Esophagus muscularis mucosa (tissue), 4 donors: ENCODE measurements at regions not wholly inside any gene's neighbourhood (a gene's known extent, or its start where the extent isn't known, plus 50 kb on each side); places are given as distances from the start of the nearest gene placed in this dataset.
A peak's percentile ranks its signal among the peaks of the same experiment; 100 is the strongest.

ENCODE experiments used
- DNase-seq: peaks from one replicate; pipeline ENCODE4 v3.0.0-alpha.2; 2017; ENCODE audit errors: extremely low spot score
- H3K27ac ChIP-seq, 4 donors: fragments of 200-600 bp; sonication (generic); replicated peaks in 1 of 4; 1 replicate in 3 of 4; 2 replicates in 1 of 4; pipeline ENCODE4 v1.5.1; 2016 to 2019; ENCODE audit warnings: mild to moderate bottlenecking in 1 of 4
- H3K27me3 ChIP-seq, 4 donors: fragments of 200-600 bp; sonication (generic); one replicate each; pipeline versions ENCODE4 v1.5.1 to v1.6.0; 2016 to 2019
- H3K36me3 ChIP-seq, 4 donors: fragments of 200-600 bp; sonication (generic); one replicate each; pipeline ENCODE4 v1.5.1; 2016 to 2019
- H3K4me1 ChIP-seq, 4 donors: fragments of 200-600 bp; sonication (generic); one replicate each; pipeline ENCODE4 v1.5.1; 2016 to 2019
- H3K4me3 ChIP-seq, 4 donors: fragments of 200-600 bp; sonication (generic); 1 replicate in 2 of 4; 2 replicates in 2 of 4; pipeline ENCODE4 v1.5.1; 2016 to 2019; ENCODE audit warnings: mild to moderate bottlenecking in 4 of 4, moderate library complexity in 1 of 4
- H3K9me3 ChIP-seq, 4 donors: fragments of 200-600 bp; sonication (generic); 1 replicate in 3 of 4; 2 replicates in 1 of 4; pipeline ENCODE4 v1.5.1; 2016 to 2019
- CTCF ChIP-seq, 3 experiments: fragments of 200-600 bp in 2 of 3; fragments of 450-650 bp in 1 of 3; sonication (generic) in 2 of 3; IDR thresholded peaks; one replicate each; pipeline ENCODE4 v1.5.1; 2017 to 2019; ENCODE audit warnings: antibody characterized with exemption in 3 of 3, mild to moderate bottlenecking in 2 of 3, moderate library complexity in 1 of 3
- EP300 ChIP-seq: sonication (generic); formaldehyde crosslinking; IDR thresholded peaks from one replicate; pipeline ENCODE4 v1.6.1; 2017; ENCODE audit warnings: antibody characterized with exemption
- POLR2A ChIP-seq: fragments of 450-650 bp; IDR thresholded peaks from one replicate; pipeline ENCODE4 v1.6.1; 2017; ENCODE audit warnings: antibody characterized with exemption, moderate library complexity, mild to moderate bottlenecking, low read depth
- POLR2AphosphoS5 ChIP-seq, 2 donors: sonication (generic); formaldehyde crosslinking; IDR thresholded peaks; one replicate each; pipeline ENCODE4 v1.6.1; 2017; ENCODE audit warnings: antibody characterized with exemption in 2 of 2
- WGBS: methylation state at CpG from one replicate; pipeline ENCODE4 v1.1.5; 2018; 5-methylcytosine and 5-hydroxymethylcytosine counted together
- intact Hi-C: fragments of 100-400 bp; cut with DNase I; formaldehyde crosslinking; loops from one replicate; pipeline ENCODE4 v1.15.1; 2023

- H3K4me3 ChIP-seq: no peak overlapping the region
- peaks cover 0 to 7% (median 0%) of the 10 kb centered on the region in 4 donors for H3K4me1 ChIP-seq
- no peaks in the 10 kb centered on the region for H3K27me3 ChIP-seq
- no peak overlapping the region for H3K27ac ChIP-seq
- no peak for DNase-seq
- intact Hi-C loops: no loop called here
- WGBS: 82% methylated on average over 7 of the region's 7 CpGs
- TF ChIP-seq POLR2A: no peak
- H3K36me3 ChIP-seq: no peaks in the 10 kb centered on the region
- H3K9me3 ChIP-seq: no peaks in the 10 kb centered on the region
These were observed 72.4 kb upstream of the MARK1 start for GRCh38 chr1:220455559-220455958.

- DNase-seq: no peak
- intact Hi-C loops: no loop called here
- Histone ChIP-seq H3K27ac (no peak overlapping the region), H3K4me3 (no peak overlapping the region), H3K36me3 (no peaks in the 10 kb centered on the region), H3K4me1 (peaks cover 0 to 7% (median 0%) of the 10 kb centered on the region in 4 donors), H3K27me3 (no peaks in the 10 kb centered on the region), H3K9me3 (no peaks in the 10 kb centered on the region)
- 87% methylated on average over 3 of the region's 3 CpGs for WGBS
- TF ChIP-seq EP300 (no peak), POLR2A (no peak), POLR2AphosphoS5 (IDR thresholded peaks at IDR 0.05) (no peak), CTCF (IDR thresholded peaks at IDR 0.05) (peak in 2 of 3 experiments; percentile 3 to 27)
These were observed 73.7 kb upstream of the MARK1 start for GRCh38 chr1:220454155-220454777.

- Histone ChIP-seq H3K9me3 (no peaks in the 10 kb centered on the region), H3K4me3 (no peak overlapping the region), H3K36me3 (no peaks in the 10 kb centered on the region), H3K27ac (no peak overlapping the region), H3K27me3 (no peaks in the 10 kb centered on the region), H3K4me1 (no peaks in the 10 kb centered on the region)
- 82% methylated on average over 2 of the region's 2 CpGs for WGBS
- no peak for TF ChIP-seq CTCF (IDR thresholded peaks at IDR 0.05)
- no peak for TF ChIP-seq EP300
- TF ChIP-seq POLR2A: no peak
- TF ChIP-seq POLR2AphosphoS5 (IDR thresholded peaks at IDR 0.05): no peak
- DNase-seq: no peak
- intact Hi-C loops: no loop called here
These were observed 74.6 kb upstream of the MARK1 start for GRCh38 chr1:220453371-220453770.

- TF ChIP-seq CTCF (IDR thresholded peaks at IDR 0.05) (no peak), EP300 (no peak)
- H3K36me3 ChIP-seq: no peaks in the 10 kb centered on the region
- H3K4me3 ChIP-seq: no peak overlapping the region
- no peaks in the 10 kb centered on the region for H3K4me1 ChIP-seq
- H3K27me3 ChIP-seq: no peaks in the 10 kb centered on the region
- no peak overlapping the region for H3K27ac ChIP-seq
- WGBS: 44% methylated on average over 4 of the region's 4 CpGs
- no peak for DNase-seq
- no peaks in the 10 kb centered on the region for H3K9me3 ChIP-seq
- intact Hi-C loops: no loop called here
These were observed 76.4 kb upstream of the MARK1 start for GRCh38 chr1:220451532-220451931.

- DNase-seq: no peak
- no peaks in the 10 kb centered on the region for H3K27me3 ChIP-seq
- intact Hi-C loops: no loop called here
- H3K4me1 ChIP-seq: no peaks in the 10 kb centered on the region
- H3K27ac ChIP-seq: no peak overlapping the region
- TF ChIP-seq POLR2AphosphoS5 (IDR thresholded peaks at IDR 0.05) (no peak), EP300 (no peak), CTCF (IDR thresholded peaks at IDR 0.05) (no peak), POLR2A (no peak)
- no peak overlapping the region for H3K4me3 ChIP-seq
- 58% methylated on average over 2 of the region's 2 CpGs for WGBS
- no peaks in the 10 kb centered on the region for H3K36me3 ChIP-seq
- no peaks in the 10 kb centered on the region for H3K9me3 ChIP-seq
These were observed 77.0 kb upstream of the MARK1 start for GRCh38 chr1:220450927-220451326.
